NCI-H82 (cell line): ENCODE measurements at regions not wholly inside any gene's neighbourhood (a gene's known extent, or its start where the extent isn't known, plus 50 kb on each side); places are given as distances from the start of the nearest gene placed in this dataset.
"Not testable (repeated sequence)": the region's sequence is repeated elsewhere in the genome, so short reads cannot be mapped to it uniquely, and the experiment has no call there.

Source experiments
- DNase-seq: peaks from one replicate; lab custom pipeline; 2025; lab: John Stamatoyannopoulos, UW

DNA sequence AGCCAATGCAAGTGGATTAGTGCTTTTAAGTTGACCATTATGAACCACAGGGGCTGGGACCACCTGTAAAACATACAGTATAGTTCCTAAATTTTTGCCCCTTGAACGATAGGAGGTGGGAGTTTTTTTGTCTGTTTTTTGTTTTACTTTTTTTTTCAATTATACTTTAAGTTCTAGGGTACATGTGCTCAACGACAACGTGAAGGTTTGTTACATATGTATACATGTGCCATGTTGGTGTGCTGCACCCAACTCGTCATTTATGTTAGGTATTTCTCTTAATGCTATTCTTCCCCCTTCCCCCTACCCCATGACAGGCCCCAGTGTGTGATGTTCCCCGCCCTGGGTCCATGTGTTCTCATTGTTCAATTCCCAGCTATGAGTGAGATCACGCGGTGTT, 1797.9 kb upstream of the PIK3C3 start:
- DNase-seq = no peak

DNA sequence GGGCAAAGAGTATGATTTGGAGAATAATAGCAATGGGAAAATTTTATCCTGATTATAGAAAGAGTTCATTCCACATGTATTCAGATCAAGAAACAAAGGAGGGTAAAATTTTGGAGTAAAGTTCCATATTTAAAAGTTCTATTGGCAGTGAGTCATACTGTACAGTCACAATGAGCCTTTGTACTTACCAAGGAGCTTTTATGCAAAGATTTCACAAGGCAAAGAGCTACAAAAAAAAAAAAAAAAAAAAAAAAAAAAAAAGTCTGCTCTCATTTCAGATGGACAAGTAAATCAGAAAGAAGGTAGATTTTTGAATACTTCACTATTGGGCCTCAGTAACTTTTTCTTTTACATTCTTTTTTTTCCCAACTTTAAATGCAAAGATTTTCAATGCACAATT, 1802.2 kb upstream of the PIK3C3 start:
- DNase-seq = no peak

DNA sequence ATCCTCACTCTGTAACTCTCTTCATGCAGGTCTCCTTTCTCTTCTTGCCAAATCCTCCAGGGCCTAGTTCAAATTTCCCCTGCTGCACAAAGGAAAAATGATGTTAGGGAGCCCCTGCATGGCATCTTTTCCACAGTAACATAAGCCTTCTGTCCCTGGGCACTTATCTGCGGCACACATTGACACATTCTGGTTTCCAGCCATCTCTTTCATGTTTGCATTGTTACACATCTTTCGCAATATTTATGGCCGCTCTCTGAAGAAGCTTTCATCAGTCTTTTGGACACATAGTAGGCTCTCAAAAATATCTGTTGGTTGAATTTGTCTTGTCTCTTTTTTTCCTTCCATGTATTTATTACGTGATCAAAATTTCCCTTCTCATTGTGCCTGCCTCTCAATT, 1806.1 kb upstream of the PIK3C3 start:
- DNase-seq = no peak

DNA sequence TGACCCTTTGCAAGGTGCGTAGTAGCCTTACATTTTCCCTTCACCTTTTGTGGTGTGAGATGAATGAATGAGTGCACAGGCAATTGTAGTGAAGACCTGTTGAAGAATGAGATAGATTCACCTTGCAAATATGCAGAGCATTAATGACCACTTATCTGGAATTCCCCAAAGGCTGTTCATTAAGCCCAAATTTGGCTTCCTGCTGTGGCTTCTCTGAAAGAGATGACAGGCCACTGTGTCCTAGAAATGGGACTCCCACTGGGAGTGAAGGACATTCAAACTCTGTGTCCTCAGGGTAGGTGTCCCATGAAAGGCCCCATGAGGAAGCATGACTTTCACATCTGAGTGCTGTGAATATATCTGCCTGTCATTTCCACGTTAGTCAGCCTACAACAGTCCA, 1821.8 kb upstream of the PIK3C3 start:
- no peak for DNase-seq

DNA sequence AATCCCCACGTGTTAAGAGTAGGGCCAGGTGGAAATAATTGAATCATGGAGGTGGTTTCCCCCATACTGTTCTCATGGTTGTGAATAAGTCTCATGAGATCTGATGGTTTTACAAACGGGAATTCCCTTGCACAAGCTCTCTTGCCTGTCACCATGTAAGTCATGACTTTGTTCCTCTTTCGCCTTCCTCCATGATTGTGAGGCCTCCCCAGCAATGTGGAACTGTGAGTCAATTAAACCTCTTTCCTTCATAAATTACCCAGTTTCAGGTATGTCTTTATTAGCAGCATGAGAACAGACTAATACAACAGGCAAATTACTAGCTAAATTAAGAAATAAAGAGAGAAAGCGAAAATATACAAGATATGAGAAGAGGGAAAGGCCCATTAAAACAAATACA, 1822.6 kb upstream of the PIK3C3 start:
- not testable (repeated sequence) for DNase-seq

DNA sequence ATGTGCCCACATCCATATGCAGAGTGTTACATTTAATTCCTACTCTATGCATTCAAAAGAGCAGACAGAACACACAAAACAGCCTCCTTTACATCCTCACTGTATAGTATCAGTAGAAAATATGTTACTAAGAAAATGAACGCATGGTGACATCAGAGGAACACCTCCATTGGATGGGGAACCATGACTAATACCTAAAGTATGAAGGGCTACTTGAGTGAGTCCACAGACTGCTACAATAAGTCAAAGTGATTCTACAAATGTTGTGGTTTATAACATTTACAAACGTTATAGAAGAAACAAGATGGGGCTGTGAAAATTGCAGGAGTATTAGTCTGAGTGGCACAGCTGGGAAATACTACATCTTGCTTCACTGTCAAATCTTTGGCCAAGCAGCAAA, 1830.9 kb upstream of the PIK3C3 start:
- no peak for DNase-seq

DNA sequence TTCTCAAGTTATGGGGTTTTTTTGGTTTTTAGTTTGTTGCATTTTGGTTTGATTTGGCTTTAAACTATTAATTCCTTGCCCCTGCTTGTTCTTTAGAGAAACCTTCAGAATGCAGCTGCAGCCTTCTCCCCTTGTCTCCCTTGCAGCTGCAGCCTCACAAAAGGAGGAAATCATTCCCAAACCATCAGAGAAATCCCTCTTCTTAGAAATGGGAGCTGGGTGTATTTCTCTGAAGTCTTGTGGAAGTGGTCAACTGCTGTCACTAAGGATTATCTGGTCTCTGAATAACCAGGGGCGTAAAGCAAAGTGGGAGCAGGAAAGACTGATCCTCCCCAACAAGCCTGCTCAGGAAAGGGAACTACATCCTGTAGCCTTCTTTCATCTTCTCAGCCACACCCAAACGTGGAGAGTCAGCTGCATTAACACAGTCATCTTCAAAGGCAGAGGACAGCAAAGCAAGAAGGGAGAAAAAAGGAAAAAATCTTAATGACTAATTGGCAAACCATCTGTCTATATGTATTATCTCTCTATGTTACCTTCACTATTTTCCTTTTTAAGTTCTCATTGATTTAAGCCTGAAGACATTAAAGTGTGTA, 1834.1 kb upstream of the PIK3C3 start:
- DNase-seq = no peak

DNA sequence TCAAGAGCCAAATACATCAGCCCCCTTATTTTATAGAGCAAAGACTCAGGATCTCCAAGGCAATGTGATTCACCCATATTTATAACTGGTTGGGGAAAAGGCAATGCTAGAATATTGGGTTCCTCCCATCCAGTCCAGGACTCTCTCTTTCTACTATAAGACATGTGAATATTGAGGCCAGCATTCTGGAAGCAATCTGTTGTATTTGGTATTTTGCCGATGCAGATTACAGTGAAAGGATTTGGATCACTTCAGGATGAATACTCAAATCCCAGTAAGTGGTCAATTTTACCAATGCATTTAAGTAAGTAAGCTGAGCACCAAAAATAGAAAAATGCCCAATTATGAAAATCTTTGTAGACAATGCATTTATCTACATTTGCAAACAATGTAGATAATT, 1834.7 kb upstream of the PIK3C3 start:
- DNase-seq = no peak

DNA sequence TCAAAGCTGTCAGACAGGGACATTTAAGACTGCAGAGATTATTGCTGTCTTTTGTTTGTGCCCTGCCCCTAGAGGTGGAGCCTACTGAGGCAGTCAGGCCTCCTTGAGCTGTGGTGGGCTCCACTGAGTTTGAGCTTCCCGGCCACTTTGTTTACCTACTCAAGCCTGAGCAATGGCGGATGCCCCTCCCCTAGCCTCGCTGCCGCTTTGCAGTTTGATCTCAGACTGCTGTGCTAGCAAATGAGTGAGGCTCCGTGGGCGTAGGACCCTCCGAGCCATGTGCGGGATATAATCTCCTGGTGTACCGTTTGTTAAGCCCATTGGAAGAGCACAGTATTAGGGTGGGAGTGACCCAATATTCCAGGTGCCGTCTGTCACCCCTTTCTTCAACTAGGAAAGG, 1835.5 kb upstream of the PIK3C3 start:
- DNase-seq = not testable (repeated sequence)

DNA sequence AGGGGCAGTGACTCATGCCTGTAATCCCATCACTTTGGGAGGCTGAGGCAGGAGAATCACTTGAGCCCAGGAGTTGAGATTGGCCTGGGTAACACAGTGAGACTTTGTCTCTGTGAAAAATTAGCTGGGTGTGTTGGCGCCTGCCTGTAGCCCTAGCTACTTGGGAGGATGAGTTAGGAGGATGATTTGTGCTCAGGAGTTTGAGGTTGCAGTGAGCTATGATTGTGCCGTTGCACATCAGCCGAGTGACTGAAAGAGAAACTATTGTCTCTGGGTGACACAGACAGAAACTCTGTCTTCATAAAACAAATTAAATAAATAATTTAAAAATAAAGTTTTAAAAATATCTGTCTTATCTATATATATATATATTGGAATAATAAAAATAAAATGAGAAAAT, 1844.6 kb upstream of the PIK3C3 start:
- DNase-seq = no peak

DNA sequence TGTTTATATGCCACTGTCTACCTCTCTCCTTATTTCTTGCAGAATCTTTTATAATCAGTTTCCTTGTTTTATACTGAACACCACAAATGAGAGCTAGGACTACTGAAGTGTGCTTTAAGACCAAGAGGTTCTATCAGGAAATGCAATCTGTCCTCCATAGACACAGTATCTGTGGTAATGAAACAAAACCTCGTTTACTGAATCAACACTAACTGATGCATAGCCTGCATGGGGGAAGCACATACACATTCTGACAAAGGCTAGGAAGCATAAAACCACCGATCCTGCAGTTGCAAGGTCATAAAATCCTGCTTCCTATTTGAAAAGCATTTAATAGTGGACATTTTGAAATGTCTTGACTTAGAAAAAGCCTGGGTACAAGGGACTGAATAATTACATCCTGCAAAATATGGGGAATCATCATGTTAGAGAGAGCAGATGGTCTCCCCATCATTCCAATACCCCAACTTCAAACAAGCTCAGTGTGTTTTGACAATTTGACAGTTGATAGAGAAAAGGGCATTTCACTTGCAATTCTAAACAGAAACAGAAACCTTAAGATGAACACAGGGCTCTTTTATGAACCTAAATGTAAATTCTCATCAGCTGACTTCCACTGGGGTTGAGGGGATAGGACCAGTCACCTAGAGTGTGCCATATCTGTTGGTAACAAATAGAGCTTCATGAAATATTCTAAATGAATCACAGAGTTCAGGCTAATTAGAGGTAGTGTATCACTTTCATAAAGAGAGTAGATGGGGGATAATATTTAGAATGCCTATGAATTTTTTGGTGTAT, 1845.6 kb upstream of the PIK3C3 start:
- no peak for DNase-seq

DNA sequence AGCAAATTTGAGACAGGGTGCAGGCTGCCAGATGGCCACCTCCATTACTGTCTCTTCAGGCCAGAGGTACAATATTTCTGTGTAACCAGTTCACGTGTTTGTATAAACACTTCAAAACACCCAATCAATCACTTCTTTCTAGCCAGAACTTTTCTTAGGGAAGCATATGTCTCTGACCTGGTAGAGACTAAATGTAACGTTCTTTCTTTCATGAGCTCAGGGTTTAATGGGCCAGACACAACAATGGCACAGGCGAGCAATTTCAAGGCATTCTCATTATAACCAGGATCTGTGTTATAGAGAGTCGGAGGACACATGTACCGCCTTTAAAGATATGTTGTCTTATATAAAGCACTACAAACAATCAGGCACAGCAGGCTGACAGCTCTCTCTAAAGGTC, 1846.4 kb upstream of the PIK3C3 start:
- no peak for DNase-seq

DNA sequence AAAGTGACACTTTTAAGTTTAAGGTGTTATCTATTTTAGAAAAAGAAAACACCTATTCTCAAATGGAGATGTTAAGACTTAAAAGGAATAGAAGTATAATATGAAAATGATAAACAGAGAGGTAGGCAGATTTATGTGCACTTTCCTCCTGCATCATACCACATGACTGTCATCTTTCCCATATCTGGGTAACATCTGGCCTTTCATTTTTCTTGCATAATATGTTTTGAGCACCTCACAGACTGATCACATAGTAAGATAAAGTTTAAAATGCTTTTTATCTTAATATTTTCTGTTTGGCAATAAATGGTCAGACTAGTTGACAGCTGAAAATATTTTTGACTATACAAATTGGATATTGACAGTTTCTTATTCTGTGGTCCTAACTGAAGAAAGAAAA, 1852.1 kb upstream of the PIK3C3 start:
- no peak for DNase-seq

DNA sequence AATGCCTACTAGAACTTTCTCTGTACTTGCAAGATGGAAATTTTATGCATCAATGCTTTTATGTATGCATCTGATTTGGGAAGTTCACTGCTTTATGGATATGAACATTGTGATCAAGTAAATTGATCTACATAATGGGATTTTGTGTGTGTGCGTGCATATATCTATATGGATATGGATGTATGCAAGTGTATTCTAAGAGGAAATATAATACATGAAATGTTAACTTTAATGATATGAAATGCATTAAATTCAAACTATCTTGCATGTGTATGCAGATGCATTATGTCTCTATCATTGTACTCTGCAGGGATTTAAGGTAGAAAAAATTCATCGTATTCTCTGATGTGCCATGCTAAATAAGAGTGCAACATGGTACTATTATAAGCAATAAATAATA, 1855.4 kb upstream of the PIK3C3 start:
- DNase-seq = no peak

DNA sequence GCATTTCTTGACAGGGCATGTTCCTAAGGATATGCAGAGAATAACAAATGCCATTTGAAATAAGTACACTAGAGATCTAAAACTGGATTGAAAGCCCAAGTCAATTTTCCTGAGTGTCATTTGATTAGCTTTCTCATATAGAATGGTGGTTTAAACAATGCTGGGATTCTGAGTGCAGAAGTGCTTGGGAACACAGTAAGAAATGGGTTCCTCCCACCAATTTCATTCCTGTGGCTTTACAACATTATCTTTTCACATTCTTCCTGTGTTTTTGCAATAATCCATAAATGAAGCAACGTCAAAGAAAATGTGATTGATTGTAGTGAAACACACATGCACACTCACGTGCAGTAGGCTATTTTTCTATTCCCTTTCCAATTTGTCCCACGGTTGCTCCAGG, 1858.4 kb upstream of the PIK3C3 start:
- DNase-seq = no peak

DNA sequence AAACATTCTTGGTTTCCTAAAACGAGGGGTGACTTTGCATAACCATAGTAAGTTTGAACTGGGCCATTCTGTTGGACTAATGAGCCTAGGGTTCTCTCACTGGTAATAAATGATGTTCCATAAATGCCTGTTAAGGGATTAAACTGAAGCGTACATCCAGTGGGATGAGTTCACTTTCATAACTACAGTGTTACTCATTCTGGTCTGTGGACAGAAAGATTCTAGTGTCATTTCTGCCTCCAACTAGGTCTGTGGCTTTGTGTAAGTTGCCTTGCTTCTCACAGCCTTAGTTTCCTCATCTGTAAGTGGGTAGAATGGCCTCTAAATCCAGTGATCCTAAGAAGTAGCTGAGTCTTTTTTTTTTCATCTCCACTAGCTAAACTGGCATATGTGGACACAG, 1860.6 kb upstream of the PIK3C3 start:
- no peak for DNase-seq

DNA sequence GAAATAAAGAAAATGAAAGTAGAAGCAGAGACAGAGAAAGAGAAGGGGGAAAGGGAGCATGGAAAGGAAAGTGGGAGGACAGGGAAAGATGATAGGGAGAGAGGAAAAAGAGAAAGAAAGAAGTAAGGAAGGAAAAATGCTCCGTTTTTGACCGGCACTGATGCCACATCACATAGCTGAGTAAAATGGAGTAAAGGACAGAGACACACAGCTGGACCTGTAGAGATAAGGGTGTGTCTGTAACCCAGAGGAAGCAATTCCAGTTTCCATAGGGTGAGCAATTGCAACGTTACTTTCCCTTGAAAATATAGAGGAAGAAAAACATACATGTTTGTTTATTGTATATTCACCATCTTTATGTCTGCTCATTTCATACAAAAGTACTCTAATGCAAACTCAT, 1866.9 kb upstream of the PIK3C3 start:
- DNase-seq = no peak

DNA sequence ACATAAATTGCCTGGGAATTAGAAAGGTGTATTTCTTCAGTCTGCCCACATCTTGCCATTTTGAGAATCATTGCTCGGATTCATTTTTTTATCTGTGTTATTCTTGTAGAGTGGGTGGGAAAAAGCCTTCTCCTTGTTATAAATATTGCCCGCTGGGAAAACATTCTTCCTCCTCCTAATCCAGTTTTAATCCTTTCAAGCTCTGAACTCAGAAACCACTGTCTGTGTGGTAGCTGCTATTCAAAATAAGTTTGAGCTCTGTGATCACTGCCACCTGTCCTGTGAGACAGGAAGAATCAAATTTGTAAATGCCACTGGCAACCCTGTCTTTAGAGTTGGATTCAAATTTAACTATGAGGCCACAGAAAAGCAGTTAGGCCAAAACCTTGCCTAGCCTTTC, 1875.2 kb upstream of the PIK3C3 start:
- peak; percentile 72 for DNase-seq

DNA sequence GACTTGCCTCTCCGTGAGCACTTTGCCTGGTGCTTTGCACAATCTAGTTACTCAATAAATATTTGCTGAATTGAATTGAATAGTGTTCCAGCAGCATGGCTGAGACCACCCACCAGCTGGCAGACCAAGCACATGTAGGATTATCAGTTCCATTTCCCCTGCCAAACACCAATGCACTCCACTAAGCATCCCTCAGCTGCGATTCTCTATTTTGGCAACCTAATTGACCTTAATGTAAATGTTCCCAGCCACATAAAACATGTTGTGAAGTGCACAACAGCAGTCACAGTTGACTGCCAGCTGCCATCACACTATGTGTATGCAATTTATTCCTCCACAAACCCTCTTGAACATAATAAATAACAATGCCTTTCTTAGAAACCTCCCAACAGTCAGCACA, 1879.4 kb upstream of the PIK3C3 start:
- peak; percentile 2 for DNase-seq

DNA sequence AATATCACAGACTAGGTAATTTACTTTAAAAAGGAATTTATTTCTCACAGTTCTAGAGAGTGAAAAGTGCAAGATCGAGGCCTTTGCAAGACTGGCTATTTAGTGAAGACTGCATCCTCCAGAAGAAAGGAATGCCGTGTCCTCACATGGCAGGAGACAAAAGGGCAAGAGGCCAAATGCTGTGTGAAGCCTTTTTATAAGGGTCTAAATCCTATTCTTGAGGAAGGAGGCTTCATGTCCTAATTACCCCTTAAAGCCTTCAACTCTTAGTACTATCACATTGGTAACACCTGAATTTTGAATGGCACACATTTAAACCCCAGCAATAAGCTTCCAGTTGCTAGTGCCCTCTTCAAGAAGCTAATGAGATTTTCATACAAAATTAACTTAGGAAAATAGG, 1882.3 kb upstream of the PIK3C3 start:
- peak; percentile 86 for DNase-seq

DNA sequence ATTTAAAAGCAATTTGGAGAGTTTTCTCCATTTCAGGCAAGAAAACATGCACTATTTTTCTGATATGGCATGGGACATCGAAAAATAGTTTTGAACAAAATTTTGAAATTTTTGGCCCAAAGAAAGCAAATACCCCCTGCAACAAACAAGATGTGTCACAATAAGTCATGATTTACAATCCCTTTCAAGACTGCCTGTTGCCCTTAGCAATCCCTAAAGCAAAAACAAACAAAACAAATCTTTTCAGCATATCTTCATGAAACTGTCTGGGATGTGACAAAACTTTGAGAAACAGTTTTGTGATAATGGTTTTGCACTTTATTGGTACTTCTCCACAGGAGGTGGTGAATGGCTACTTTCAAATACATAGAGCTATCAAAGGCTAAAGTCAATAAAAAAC, 1888.7 kb upstream of the PIK3C3 start:
- DNase-seq = no peak

DNA sequence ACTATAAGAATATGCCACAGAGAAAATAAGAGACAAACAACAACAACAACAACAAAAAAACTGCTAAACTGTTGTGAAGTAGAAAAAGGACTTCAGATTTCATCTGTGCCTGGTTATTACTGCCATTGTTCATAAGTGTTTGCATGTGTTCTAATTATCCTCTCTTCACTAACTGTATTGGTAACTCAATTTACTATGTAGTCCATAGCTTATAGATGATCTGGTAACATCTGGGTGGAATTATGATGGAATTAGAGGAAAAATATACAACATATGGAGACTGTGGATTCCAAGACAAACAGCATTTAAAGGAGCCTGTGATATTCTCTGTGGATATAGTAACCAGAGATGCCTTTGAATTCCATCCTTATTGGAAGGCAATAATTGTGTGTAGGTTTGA, 1891.5 kb upstream of the PIK3C3 start:
- no peak for DNase-seq

DNA sequence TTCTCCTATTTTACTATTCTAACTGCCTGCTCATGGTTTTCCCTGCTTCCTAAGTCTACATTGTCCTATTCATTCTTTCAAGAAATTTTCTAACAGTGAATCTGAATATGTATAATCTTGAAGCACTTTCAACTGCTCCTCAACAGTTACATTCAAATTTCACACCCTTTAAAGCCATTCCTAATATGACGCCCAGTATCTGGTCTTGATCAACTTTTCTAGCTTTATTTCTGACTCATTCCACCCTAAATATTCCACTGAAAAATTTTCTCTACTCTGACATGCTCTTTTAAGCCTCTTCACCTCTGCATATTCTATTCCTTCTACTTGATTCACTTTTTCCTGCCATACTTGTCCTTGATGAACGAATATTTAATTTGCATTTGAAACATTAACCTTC, 1893.9 kb upstream of the PIK3C3 start:
- no peak for DNase-seq

DNA sequence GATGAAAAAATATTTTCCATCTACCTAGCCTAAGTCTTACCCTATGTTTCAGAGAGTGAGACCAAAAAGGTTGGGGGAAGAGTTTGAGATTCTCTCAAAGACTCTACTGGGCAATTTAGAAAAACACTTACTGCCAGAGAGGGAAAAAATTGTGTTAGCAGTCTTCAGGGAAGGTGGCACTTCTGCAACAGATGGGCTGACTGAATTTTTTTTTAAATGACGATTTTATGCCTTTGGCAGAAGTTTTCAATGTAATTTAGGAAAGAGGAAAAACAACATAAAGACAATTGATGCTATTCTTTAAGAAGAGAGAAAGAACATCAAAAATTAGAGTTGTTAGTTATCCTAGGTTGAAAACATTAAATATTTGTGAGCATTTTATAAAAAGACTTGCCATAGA, 1894.5 kb upstream of the PIK3C3 start:
- no peak for DNase-seq
